ENCODE measurements at regions not wholly inside any gene's neighbourhood (a gene's known extent, or its start where the extent isn't known, plus 50 kb on each side); places are given as distances from the start of the nearest gene placed in this dataset.
"Not testable (repeated sequence)": the region's sequence is repeated elsewhere in the genome, so short reads cannot be mapped to it uniquely, and the experiment has no call there.

DNA sequence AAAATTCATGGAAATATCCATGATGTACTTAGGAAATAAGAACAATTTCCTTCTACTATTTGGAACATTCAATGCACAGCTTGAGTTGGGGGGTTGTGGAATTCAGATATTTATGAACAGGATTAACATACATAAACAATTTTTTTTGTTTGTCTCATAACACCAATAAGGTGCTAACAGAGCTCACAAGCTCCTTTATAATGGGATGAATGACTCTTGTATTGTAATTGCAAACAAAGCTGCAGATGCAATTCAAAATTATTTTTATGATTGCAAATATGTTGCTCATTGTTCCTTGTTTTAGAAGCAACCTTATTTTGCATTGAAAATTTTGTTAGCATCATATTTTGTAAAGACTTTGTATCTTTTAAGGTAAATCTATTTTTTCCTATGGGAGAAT lies 265.7 kb downstream of the PCDH17 start:
- ChIA-PET CTCF (interaction anchor here in 1 of 2 donors (0.6 kb wide), 1 partner anchor 11 kb away, joined by 5 read pairs; no protein-coding TSS in a partner anchor), POLR2A (interaction anchor here (0.7 kb wide), 2 partner anchors 10 to 477 kb away, joined by 3 read pairs; no protein-coding TSS in a partner anchor)
- no peak overlapping the region for H3K4me3 Mint-ChIP-seq
- no peak for DNase-seq
- H3K27ac Mint-ChIP-seq: no peak overlapping the region
- Histone ChIP-seq H3K9me3 (no peaks in the 10 kb centered on the region), H3K36me3 (ENCODE audit: control insufficient read depth in 2 of 2, extremely low read depth in 1 of 2, insufficient read depth in 1 of 2, low read length in 1 of 2) (no peaks in the 10 kb centered on the region), H3K4me1 (ENCODE audit: control insufficient read depth in 1 of 2, extremely low read depth in 1 of 2, insufficient read depth in 2 of 2, low read length in 2 of 2) (no peaks in the 10 kb centered on the region), H3K4me3 (ENCODE audit: control insufficient read depth in 1 of 2, extremely low read depth in 1 of 2, low read length in 1 of 2) (no peak overlapping the region), H3K27ac (ENCODE audit: low read length) (no peak overlapping the region), H3K27me3 (replicated peaks in 1 of 2; ENCODE audit: control insufficient read depth in 2 of 2, extremely low read depth in 1 of 2, insufficient read depth in 2 of 2, low read length in 1 of 2) (no peaks in the 10 kb centered on the region)
- ATAC-seq (replicated peaks in 1 of 4): no peak
- H3K9me3 Mint-ChIP-seq: peaks cover 0 to 31% (median 10%) of the 10 kb centered on the region in 3 donors
- H3K36me3 Mint-ChIP-seq: no peaks in the 10 kb centered on the region
- no peaks in the 10 kb centered on the region for H3K4me1 Mint-ChIP-seq
- H3K27me3 Mint-ChIP-seq: no peaks in the 10 kb centered on the region

DNA sequence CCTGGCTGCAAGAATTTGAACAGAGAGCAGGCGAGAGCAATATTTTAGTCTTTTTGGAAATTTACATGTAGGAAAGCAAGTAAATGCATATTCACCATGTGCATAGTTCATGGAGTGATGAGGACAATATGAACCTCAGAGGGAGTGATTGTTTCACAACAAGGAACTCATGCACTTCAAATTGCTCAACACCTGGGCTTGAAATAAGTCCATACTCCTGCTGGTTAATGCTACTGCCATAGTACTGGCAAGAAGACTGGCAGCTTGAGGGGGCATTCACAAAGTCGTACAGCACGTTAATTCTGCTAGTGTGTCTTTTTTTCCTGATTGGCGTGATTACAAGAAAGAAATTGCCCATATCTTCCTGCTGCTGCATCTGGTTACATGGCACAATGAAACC lies 267.6 kb downstream of the PCDH17 start:
- DNase-seq (no peak), ATAC-seq (replicated peaks in 1 of 4) (no peak)
- no peaks in the 10 kb centered on the region for H3K27me3 ChIP-seq (replicated peaks in 1 of 2; ENCODE audit: control insufficient read depth in 2 of 2, extremely low read depth in 1 of 2, insufficient read depth in 2 of 2, low read length in 1 of 2)
- Mint-ChIP-seq H3K4me3 (no peak overlapping the region), H3K9me3 (peaks cover 8 to 28% (median 18%) of the 10 kb centered on the region in 3 donors), H3K4me1 (no peaks in the 10 kb centered on the region), H3K27ac (no peak overlapping the region), H3K27me3 (no peaks in the 10 kb centered on the region), H3K36me3 (no peaks in the 10 kb centered on the region)
- no peak overlapping the region for H3K4me3 ChIP-seq (ENCODE audit: control insufficient read depth in 1 of 2, extremely low read depth in 1 of 2, low read length in 1 of 2)
- H3K9me3 ChIP-seq: no peaks in the 10 kb centered on the region
- no peaks in the 10 kb centered on the region for H3K4me1 ChIP-seq (ENCODE audit: control insufficient read depth in 1 of 2, extremely low read depth in 1 of 2, insufficient read depth in 2 of 2, low read length in 2 of 2)
- POLR2A ChIA-PET: no interaction called here
- CTCF ChIA-PET: no interaction called here
- WGBS (ENCODE audit: insufficient coverage): 100% methylated on average over 2 of the region's 4 CpGs
- H3K27ac ChIP-seq (ENCODE audit: low read length): no peak overlapping the region
- H3K36me3 ChIP-seq (ENCODE audit: control insufficient read depth in 2 of 2, extremely low read depth in 1 of 2, insufficient read depth in 1 of 2, low read length in 1 of 2): no peaks in the 10 kb centered on the region

DNA sequence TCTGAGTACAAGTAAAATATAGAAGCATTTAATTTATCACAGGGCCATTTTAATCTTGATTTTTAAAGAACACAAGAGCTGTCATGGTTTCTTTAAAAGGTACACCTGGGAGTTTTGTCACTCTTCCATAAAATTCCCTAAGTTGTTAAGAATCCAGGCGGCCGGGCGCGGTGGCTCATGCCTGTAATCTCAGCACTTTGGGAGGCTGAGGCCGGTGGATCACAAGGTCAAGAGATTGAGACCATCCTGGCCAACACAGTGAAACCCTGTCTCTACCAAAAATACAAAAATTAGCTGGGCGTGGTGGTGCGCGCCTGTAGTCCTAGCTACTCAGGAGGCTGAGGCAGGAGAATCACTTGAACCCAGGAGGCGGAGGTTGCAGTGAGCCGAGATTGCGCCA lies 278.3 kb downstream of the PCDH17 start:
- H3K4me3 Mint-ChIP-seq; H3K27me3 Mint-ChIP-seq; H3K36me3 Mint-ChIP-seq; H3K36me3 ChIP-seq (ENCODE audit: control insufficient read depth in 2 of 2, extremely low read depth in 1 of 2, insufficient read depth in 1 of 2, low read length in 1 of 2); H3K27ac ChIP-seq (ENCODE audit: low read length); DNase-seq; H3K4me3 ChIP-seq (ENCODE audit: control insufficient read depth in 1 of 2, extremely low read depth in 1 of 2, low read length in 1 of 2); H3K27me3 ChIP-seq (replicated peaks in 1 of 2; ENCODE audit: control insufficient read depth in 2 of 2, extremely low read depth in 1 of 2, insufficient read depth in 2 of 2, low read length in 1 of 2); CTCF ChIA-PET; H3K4me1 Mint-ChIP-seq; H3K4me1 ChIP-seq (ENCODE audit: control insufficient read depth in 1 of 2, extremely low read depth in 1 of 2, insufficient read depth in 2 of 2, low read length in 2 of 2); ATAC-seq (replicated peaks in 1 of 4); POLR2A ChIA-PET; H3K27ac Mint-ChIP-seq; H3K9me3 ChIP-seq: not testable (repeated sequence)
- peaks cover 0 to 26% (median 8%) of the 10 kb centered on the region in 3 donors for H3K9me3 Mint-ChIP-seq
- WGBS (ENCODE audit: insufficient coverage): 80% methylated on average over 2 of the region's 11 CpGs

DNA sequence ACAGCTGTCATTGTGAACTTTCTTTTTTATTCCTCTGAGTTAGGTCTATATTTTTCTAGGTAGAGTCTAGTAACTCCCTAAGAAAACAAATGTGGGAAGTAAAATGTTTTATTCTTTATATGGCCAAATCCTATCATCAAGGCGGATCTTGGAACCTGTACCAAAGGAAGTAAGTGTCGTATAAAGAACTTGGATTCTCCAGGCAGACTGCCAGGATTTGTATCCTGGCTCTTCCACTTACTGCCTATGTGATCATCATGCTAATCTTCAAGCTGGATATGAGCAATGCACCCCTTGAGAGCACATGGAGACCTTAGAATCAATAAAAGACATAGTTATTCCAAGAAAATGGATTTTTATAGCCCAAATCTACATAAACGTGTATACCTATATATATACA lies 286.5 kb downstream of the PCDH17 start:
- Mint-ChIP-seq H3K27ac (no peak overlapping the region), H3K27me3 (no peaks in the 10 kb centered on the region), H3K4me1 (no peaks in the 10 kb centered on the region), H3K4me3 (no peak overlapping the region), H3K36me3 (no peaks in the 10 kb centered on the region), H3K9me3 (peaks cover 0 to 14% (median 3%) of the 10 kb centered on the region in 3 donors)
- ChIA-PET CTCF (no interaction called here), POLR2A (no interaction called here)
- Histone ChIP-seq H3K4me1 (ENCODE audit: control insufficient read depth in 1 of 2, extremely low read depth in 1 of 2, insufficient read depth in 2 of 2, low read length in 2 of 2) (no peaks in the 10 kb centered on the region), H3K9me3 (no peaks in the 10 kb centered on the region), H3K27ac (ENCODE audit: low read length) (no peak overlapping the region), H3K27me3 (replicated peaks in 1 of 2; ENCODE audit: control insufficient read depth in 2 of 2, extremely low read depth in 1 of 2, insufficient read depth in 2 of 2, low read length in 1 of 2) (no peaks in the 10 kb centered on the region), H3K4me3 (ENCODE audit: control insufficient read depth in 1 of 2, extremely low read depth in 1 of 2, low read length in 1 of 2) (no peak overlapping the region), H3K36me3 (ENCODE audit: control insufficient read depth in 2 of 2, extremely low read depth in 1 of 2, insufficient read depth in 1 of 2, low read length in 1 of 2) (no peaks in the 10 kb centered on the region)
- DNase-seq (no peak), ATAC-seq (replicated peaks in 1 of 4) (no peak)
- WGBS (ENCODE audit: insufficient coverage): 56% methylated on average over 2 of the region's 3 CpGs

DNA sequence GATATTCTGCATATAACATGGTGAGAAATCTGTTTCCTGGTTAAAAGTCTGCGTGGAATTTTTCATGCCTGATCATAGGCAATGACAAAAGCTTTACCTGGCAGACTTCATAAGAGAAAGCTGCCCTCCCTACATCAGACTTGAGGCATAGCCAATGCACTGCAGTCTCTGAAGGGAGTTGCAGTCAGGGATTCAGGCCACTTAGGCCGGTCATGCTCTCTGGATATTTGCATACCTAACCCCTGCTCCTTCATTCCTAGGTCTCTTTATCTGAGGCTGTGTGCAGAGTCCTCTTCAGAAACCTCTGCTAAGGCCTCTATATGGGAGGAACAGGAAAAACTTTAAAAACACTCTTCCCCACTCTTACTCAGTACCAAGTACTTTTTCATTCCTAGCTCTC lies 287.4 kb downstream of the PCDH17 start:
- POLR2A ChIA-PET: no interaction called here

DNA sequence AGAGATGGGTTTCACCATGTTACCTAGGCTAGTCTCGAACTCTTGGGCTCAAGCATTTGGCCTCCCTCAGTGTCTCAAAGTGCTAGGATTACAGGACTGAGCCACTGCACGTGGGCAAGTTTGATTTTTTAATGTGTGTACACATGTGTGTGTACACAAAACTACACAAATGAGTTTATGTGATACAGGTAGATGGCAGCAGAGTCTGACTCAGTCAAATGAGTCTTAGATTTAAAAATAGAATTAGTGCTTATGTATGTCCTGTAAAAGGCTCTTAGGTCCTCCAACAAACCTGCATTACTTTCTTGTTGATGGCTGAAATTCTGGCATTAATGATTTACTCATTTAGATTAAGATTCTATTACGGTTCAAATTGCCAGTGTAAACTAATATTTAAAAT lies 293.7 kb downstream of the PCDH17 start:
- Mint-ChIP-seq H3K27ac (no peak overlapping the region), H3K27me3 (no peaks in the 10 kb centered on the region), H3K36me3 (no peaks in the 10 kb centered on the region), H3K4me3 (no peak overlapping the region), H3K9me3 (peaks cover 4 to 13% (median 5%) of the 10 kb centered on the region in 3 donors), H3K4me1 (no peaks in the 10 kb centered on the region)
- WGBS (ENCODE audit: insufficient coverage): 0% methylated on average over 1 of the region's 3 CpGs
- Histone ChIP-seq H3K4me3 (ENCODE audit: control insufficient read depth in 1 of 2, extremely low read depth in 1 of 2, low read length in 1 of 2) (no peak overlapping the region), H3K36me3 (ENCODE audit: control insufficient read depth in 2 of 2, extremely low read depth in 1 of 2, insufficient read depth in 1 of 2, low read length in 1 of 2) (no peaks in the 10 kb centered on the region), H3K27me3 (replicated peaks in 1 of 2; ENCODE audit: control insufficient read depth in 2 of 2, extremely low read depth in 1 of 2, insufficient read depth in 2 of 2, low read length in 1 of 2) (no peaks in the 10 kb centered on the region), H3K4me1 (ENCODE audit: control insufficient read depth in 1 of 2, extremely low read depth in 1 of 2, insufficient read depth in 2 of 2, low read length in 2 of 2) (no peaks in the 10 kb centered on the region), H3K9me3 (no peaks in the 10 kb centered on the region), H3K27ac (ENCODE audit: low read length) (no peak overlapping the region)
- ATAC-seq (replicated peaks in 1 of 4) (no peak), DNase-seq (no peak)
- ChIA-PET POLR2A (no interaction called here), CTCF (no interaction called here)

More for the DNA sequence above, 287.4 kb downstream of the PCDH17 start:
- Mint-ChIP-seq H3K9me3 (peaks cover 0 to 14% (median 5%) of the 10 kb centered on the region in 3 donors), H3K36me3 (no peaks in the 10 kb centered on the region), H3K4me1 (no peaks in the 10 kb centered on the region), H3K27ac (no peak overlapping the region), H3K27me3 (no peaks in the 10 kb centered on the region), H3K4me3 (no peak overlapping the region)
- CTCF ChIA-PET: no interaction called here
- Histone ChIP-seq H3K27me3 (replicated peaks in 1 of 2; ENCODE audit: control insufficient read depth in 2 of 2, extremely low read depth in 1 of 2, insufficient read depth in 2 of 2, low read length in 1 of 2) (no peaks in the 10 kb centered on the region), H3K36me3 (ENCODE audit: control insufficient read depth in 2 of 2, extremely low read depth in 1 of 2, insufficient read depth in 1 of 2, low read length in 1 of 2) (no peaks in the 10 kb centered on the region), H3K9me3 (no peaks in the 10 kb centered on the region), H3K4me1 (ENCODE audit: control insufficient read depth in 1 of 2, extremely low read depth in 1 of 2, insufficient read depth in 2 of 2, low read length in 2 of 2) (no peaks in the 10 kb centered on the region), H3K27ac (ENCODE audit: low read length) (no peak overlapping the region), H3K4me3 (ENCODE audit: control insufficient read depth in 1 of 2, extremely low read depth in 1 of 2, low read length in 1 of 2) (no peak overlapping the region)
- DNase-seq (no peak), ATAC-seq (replicated peaks in 1 of 4) (no peak)
- WGBS (ENCODE audit: insufficient coverage): no CpG with 5 or more reads among the region's 2 CpGs

DNA sequence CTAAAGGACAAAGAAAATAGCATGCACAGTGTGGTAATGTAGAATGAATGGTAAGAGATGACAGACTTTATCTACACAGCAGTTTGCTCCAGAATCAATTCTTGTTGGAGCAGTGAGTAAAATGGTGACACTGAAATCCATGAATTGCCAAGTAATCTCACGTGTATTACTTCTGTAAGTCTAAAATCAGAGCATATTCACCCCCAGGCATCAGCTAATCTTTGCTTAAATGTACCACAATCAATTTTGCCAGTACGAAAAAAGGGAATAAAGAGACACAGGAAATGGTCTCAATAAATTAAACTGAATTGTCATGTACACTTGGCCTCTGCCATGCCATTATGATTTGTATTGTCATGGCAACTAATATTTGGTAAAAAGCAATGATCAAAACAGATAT lies 294.2 kb downstream of the PCDH17 start:
- no peaks in the 10 kb centered on the region for H3K4me1 ChIP-seq (ENCODE audit: control insufficient read depth in 1 of 2, extremely low read depth in 1 of 2, insufficient read depth in 2 of 2, low read length in 2 of 2)
- H3K9me3 ChIP-seq: no peaks in the 10 kb centered on the region
- H3K27me3 Mint-ChIP-seq: no peaks in the 10 kb centered on the region
- DNase-seq (no peak), ATAC-seq (replicated peaks in 1 of 4) (no peak)
- WGBS (ENCODE audit: insufficient coverage): no CpG with 5 or more reads among the region's 2 CpGs
- H3K27ac ChIP-seq (ENCODE audit: low read length): no peak overlapping the region
- H3K27me3 ChIP-seq (replicated peaks in 1 of 2; ENCODE audit: control insufficient read depth in 2 of 2, extremely low read depth in 1 of 2, insufficient read depth in 2 of 2, low read length in 1 of 2): no peaks in the 10 kb centered on the region
- H3K36me3 Mint-ChIP-seq: no peaks in the 10 kb centered on the region
- POLR2A ChIA-PET: no interaction called here
- H3K4me3 ChIP-seq (ENCODE audit: control insufficient read depth in 1 of 2, extremely low read depth in 1 of 2, low read length in 1 of 2): no peak overlapping the region
- no peaks in the 10 kb centered on the region for H3K4me1 Mint-ChIP-seq
- no peaks in the 10 kb centered on the region for H3K36me3 ChIP-seq (ENCODE audit: control insufficient read depth in 2 of 2, extremely low read depth in 1 of 2, insufficient read depth in 1 of 2, low read length in 1 of 2)
- CTCF ChIA-PET: no interaction called here
- no peak overlapping the region for H3K27ac Mint-ChIP-seq
- peaks cover 4 to 8% (median 5%) of the 10 kb centered on the region in 3 donors for H3K9me3 Mint-ChIP-seq
- no peak overlapping the region for H3K4me3 Mint-ChIP-seq

All from T-cell (primary cell).